SK-N-SH treated with all-trans-retinoic acid at 6 μM for 48 hours (cell line): ENCODE measurements at regions not wholly inside any gene's neighbourhood (a gene's known extent, or its start where the extent isn't known, plus 50 kb on each side); places are given as distances from the start of the nearest gene placed in this dataset.
A peak's percentile ranks its signal among the peaks of the same experiment; 100 is the strongest.

Source experiments
- ARNTL ChIP-seq: fragments of 450-650 bp; formaldehyde crosslinking; IDR thresholded peaks from 2 replicates; pipeline ENCODE4 v1.5.0; 2020; ENCODE audit warnings: low read depth, mild to moderate bottlenecking, moderate library complexity, borderline replicate concordance
- BACH2 ChIP-seq: fragments of 250-450 bp; sonication (Bioruptor Pico); IDR thresholded peaks from 2 replicates; pipeline ENCODE4 v1.9.0; 2021; ENCODE audit warnings: mild to moderate bottlenecking, borderline replicate concordance
- CREB5 ChIP-seq: fragments of 250-450 bp; sonication (Bioruptor Pico); IDR thresholded peaks from 2 replicates; pipeline ENCODE4 v1.5.1; 2020; ENCODE audit warnings: low read depth, mild to moderate bottlenecking, moderate library complexity
- CSDC2 ChIP-seq: fragments of 250-450 bp; sonication (Bioruptor Pico); IDR thresholded peaks from 2 replicates; pipeline ENCODE4 v1.5.0; 2020; ENCODE audit warnings: mild to moderate bottlenecking, moderate library complexity
- ESRRG ChIP-seq: fragments of 250-450 bp; sonication (Bioruptor Pico); IDR thresholded peaks from 2 replicates; pipeline ENCODE4 v1.6.1; 2021; ENCODE audit warnings: mild to moderate bottlenecking
- ISL1 ChIP-seq: fragments of 250-450 bp; sonication (Bioruptor Pico); IDR thresholded peaks from 2 replicates; pipeline ENCODE4 v2.1.2; 2022; ENCODE audit warnings: mild to moderate bottlenecking, moderate library complexity
- OSR1 ChIP-seq: fragments of 250-450 bp; sonication (Bioruptor Pico); IDR thresholded peaks from 2 replicates; pipeline ENCODE4 v1.8.0; 2022; ENCODE audit warnings: moderate library complexity, mild to moderate bottlenecking, inconsistent platforms
- PATZ1 ChIP-seq: fragments of 250-450 bp; sonication (Bioruptor Pico); IDR thresholded peaks from 2 replicates; pipeline ENCODE4 v1.8.0; 2020; ENCODE audit warnings: mild to moderate bottlenecking, moderate library complexity, borderline replicate concordance
- PPARA ChIP-seq: fragments of 250-450 bp; sonication (Bioruptor Pico); IDR thresholded peaks from 2 replicates; pipeline ENCODE4 v1.5.0; 2020; ENCODE audit warnings: mild to moderate bottlenecking, borderline replicate concordance
- RARB ChIP-seq: fragments of 250-450 bp; sonication (Bioruptor Pico); IDR thresholded peaks from 2 replicates; pipeline ENCODE4 v1.8.0; 2021; ENCODE audit warnings: mild to moderate bottlenecking, moderate library complexity
- TCF4 ChIP-seq: fragments of 250-450 bp; sonication (Bioruptor Pico); IDR thresholded peaks from 2 replicates; pipeline ENCODE4 v1.8.0; 2021; ENCODE audit warnings: mild to moderate bottlenecking, moderate library complexity, borderline replicate concordance
- ZC3H10 ChIP-seq: fragments of 250-450 bp; sonication (Bioruptor Pico); IDR thresholded peaks from 2 replicates; pipeline ENCODE4 v1.5.1; 2021; ENCODE audit warnings: mild to moderate bottlenecking, moderate library complexity
- ZFP3 ChIP-seq: fragments of 250-450 bp; sonication (Bioruptor Pico); IDR thresholded peaks from 2 replicates; pipeline ENCODE4 v1.5.0; 2020; ENCODE audit warnings: mild to moderate bottlenecking, moderate library complexity
- ZNF70 ChIP-seq: fragments of 450-650 bp; formaldehyde crosslinking; IDR thresholded peaks from 2 replicates; pipeline ENCODE4 v1.5.0; 2020; ENCODE audit warnings: mild to moderate bottlenecking, moderate library complexity

GRCh38 chr12:89080793-89081465, 271.4 kb downstream of the DUSP6 start:
- TF ChIP-seq CREB5 (CRISPR knock-in tag) (no peak), TCF4 (CRISPR knock-in tag) (peak; percentile 58; the same call in 1 of the 2 replicates), ZC3H10 (no peak), OSR1 (CRISPR knock-in tag) (no peak), RARB (no peak), CSDC2 (CRISPR knock-in tag) (no peak), ISL1 (no peak), ESRRG (CRISPR knock-in tag) (no peak), ARNTL (CRISPR knock-in tag) (no peak), PPARA (CRISPR knock-in tag) (no peak), ZNF70 (CRISPR knock-in tag) (no peak), ZFP3 (CRISPR knock-in tag) (no peak), BACH2 (CRISPR knock-in tag) (no peak), PATZ1 (CRISPR knock-in tag) (no peak)
